Fibroblast of villous mesenchyme (primary cell): ENCODE measurements at regions not wholly inside any gene's neighbourhood (a gene's known extent, or its start where the extent isn't known, plus 50 kb on each side); places are given as distances from the start of the nearest gene placed in this dataset.

Experiments
- DNase-seq: peaks from one replicate; pipeline ENCODE4 v3.0.0-alpha.2; 2010; ENCODE audit warnings: low read depth
- H3K4me3 ChIP-seq: 2 replicates; pipeline ENCODE4 v1.5.1; 2011; ENCODE audit warnings: low read depth, mild to moderate bottlenecking, low read length
- TF ChIP-seq, protein P1 (sequence below): IDR thresholded peaks from 2 replicates; pipeline ENCODE4 v1.5.1; 2012; ENCODE audit warnings: low read depth, mild to moderate bottlenecking, low read length; ENCODE audit not compliant: insufficient read depth

GRCh38 chr6:756224-756623, 63.3 kb upstream of the EXOC2 start:
- H3K4me3 ChIP-seq: no peak overlapping the region
- no peak for DNase-seq
- TF ChIP-seq, protein P1, sequence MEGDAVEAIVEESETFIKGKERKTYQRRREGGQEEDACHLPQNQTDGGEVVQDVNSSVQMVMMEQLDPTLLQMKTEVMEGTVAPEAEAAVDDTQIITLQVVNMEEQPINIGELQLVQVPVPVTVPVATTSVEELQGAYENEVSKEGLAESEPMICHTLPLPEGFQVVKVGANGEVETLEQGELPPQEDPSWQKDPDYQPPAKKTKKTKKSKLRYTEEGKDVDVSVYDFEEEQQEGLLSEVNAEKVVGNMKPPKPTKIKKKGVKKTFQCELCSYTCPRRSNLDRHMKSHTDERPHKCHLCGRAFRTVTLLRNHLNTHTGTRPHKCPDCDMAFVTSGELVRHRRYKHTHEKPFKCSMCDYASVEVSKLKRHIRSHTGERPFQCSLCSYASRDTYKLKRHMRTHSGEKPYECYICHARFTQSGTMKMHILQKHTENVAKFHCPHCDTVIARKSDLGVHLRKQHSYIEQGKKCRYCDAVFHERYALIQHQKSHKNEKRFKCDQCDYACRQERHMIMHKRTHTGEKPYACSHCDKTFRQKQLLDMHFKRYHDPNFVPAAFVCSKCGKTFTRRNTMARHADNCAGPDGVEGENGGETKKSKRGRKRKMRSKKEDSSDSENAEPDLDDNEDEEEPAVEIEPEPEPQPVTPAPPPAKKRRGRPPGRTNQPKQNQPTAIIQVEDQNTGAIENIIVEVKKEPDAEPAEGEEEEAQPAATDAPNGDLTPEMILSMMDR: no peak

DNA sequence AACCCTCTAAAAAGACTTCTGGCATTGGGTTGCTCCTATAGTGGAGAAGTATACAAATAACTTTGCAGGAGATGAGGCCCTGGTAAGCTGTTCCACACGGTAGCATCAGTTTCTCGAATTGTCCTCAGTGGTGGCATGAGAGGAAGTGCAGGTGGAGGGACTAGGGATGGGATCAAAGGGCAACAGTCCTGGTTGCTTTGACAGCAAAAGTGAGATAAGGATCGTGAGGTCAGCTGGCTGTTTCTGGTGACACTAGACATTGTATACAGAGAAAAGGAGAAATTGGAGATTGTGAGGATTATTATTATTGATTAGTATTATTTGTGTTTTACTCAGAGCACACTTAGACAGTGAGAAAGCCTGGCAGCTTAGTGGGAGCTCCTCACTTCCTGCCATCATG, 61.3 kb upstream of the EXOC2 start:
- TF ChIP-seq, protein P1: no peak
- no peak for DNase-seq
- H3K4me3 ChIP-seq: no peak overlapping the region

DNA sequence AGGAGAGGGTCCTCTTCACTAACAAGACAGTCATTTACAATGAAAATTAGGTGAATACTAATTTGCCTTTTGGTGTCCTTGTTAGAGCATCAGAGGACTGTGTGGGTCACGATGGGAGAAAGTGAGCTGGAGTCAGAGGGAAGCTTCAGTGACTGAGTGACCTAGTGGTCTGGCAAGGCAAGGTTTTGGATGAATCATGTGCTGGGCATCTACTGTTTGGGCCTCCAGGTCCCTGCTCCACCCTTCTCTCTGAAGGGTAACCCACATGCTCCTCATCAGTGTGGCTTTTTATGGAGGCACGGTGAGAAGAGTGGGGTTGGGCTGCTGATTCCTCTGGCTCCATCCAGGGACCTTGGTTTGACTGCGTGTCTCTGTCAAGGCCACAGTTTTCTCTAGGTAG, 60.5 kb upstream of the EXOC2 start:
- H3K4me3 ChIP-seq: no peak overlapping the region
- TF ChIP-seq, protein P1: no peak
- DNase-seq: no peak

DNA sequence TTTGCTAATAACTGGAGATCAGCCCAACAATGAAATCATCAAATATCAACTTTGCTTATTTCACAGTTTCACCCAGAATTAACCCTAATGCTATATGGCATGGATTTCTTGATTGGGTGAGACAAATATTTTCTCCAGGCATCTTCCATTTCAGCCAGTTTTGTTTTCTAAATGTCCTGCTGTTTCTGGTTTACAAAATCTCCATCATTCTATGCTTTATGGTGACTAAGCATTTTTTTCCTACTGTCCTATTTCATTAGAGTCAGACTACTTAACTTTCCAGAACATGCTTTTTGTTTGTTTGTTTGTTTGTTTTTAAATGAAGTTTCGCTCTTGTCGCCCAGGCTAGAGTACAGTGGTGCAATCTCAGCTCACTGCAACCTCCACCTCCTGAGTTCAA, 59.5 kb upstream of the EXOC2 start:
- DNase-seq: no peak
- TF ChIP-seq, protein P1: no peak
- no peak overlapping the region for H3K4me3 ChIP-seq

DNA sequence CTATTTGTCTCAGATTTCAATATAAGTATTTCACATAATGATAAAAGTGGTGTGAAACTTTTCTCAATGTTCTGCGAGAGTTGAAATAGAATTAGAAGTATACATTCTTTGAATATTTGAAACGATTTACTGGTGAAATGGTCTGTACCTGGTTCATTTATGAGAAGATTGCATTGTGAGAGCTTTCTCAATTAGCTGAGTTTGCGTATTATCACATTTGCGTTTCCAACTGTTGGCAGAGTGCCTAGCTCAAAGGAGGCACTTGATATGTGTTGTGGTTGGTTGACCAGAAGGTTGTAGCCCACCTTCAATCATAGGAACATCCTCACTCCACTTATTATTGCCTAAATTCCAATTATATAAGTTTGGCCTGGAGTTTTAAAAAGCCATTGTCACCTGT, 58.8 kb upstream of the EXOC2 start:
- no peak overlapping the region for H3K4me3 ChIP-seq
- TF ChIP-seq, protein P1: no peak
- no peak for DNase-seq

DNA sequence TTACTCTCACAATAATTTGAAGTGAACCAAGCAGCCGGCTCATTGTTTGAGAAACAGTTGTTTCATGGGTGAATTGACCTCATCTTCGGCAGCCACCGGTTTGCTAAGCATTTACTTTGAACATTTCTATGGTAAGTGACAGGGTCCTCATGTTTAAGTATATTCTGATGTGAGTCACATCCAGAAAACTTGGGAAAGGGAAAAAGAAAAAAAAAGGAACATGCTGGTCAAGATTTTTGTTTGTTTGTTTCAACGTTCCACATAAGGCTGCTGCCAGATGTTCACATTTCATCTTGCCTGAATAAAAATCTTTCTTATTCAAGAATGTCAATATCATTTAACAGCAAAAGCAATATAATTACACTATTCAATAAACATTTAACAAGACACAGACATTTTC, 55.0 kb upstream of the EXOC2 start:
- no peak overlapping the region for H3K4me3 ChIP-seq
- no peak for DNase-seq
- TF ChIP-seq, protein P1: no peak

- H3K4me3 ChIP-seq: no peak overlapping the region
- no peak for DNase-seq
- TF ChIP-seq, protein P1: no peak
These were observed 54.1 kb upstream of the EXOC2 start for GRCh38 chr6:747028-747427.
